T-helper 2 cell treated with Interferon-gamma antibody and Interleukin-4, amounts not matched to agents 100 ng/mL and 5 ng/mL, for 36 hours (primary cell): ENCODE measurements at regions not wholly inside any gene's neighbourhood (a gene's known extent, or its start where the extent isn't known, plus 50 kb on each side); places are given as distances from the start of the nearest gene placed in this dataset.

Source experiments
- intact Hi-C: fragments of 100-400 bp; cut with micrococcal nuclease; formaldehyde crosslinking; loops from one replicate; pipeline ENCODE4 v1.15.1; 2023

DNA sequence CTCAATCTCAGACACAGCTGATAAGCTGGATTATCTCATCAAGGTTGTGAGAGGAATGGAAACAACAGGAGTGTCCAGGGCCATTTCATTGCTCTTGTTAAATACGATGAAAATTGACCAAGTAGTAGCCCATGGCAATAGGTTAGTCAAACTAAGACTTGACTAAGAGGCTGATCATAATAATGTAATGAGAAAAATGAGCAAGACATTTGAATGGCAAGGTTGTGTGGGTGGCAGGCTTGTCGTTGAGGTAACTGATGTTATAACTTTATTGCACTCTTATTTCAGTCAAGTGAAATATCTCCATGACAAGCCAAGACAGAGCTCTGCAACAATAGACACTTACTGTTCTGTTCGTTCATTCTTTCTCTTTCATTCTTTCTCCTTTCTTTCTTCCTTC lies 532.0 kb downstream of the GATA3 start:
- intact Hi-C loops = no loop called here

DNA sequence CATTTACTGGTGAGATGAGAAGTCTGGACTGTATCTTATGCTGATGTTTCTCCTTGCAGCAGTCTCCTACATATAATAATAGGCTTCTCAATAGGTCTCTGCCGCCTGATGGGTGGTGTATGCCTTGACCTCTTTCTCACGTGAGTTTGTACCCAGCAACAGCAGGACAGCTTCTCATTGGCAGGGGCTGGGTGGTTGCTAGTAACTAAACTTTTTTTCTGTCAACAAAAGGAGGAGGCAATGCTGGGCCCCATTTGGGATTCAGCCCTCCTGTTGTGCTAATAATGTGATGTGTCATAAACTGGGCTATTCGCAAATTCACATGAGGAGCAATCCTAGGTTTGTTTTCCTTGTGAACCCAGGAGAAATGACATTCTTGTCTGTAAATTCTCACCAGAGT lies 533.6 kb downstream of the GATA3 start:
- intact Hi-C loops = no loop called here

DNA sequence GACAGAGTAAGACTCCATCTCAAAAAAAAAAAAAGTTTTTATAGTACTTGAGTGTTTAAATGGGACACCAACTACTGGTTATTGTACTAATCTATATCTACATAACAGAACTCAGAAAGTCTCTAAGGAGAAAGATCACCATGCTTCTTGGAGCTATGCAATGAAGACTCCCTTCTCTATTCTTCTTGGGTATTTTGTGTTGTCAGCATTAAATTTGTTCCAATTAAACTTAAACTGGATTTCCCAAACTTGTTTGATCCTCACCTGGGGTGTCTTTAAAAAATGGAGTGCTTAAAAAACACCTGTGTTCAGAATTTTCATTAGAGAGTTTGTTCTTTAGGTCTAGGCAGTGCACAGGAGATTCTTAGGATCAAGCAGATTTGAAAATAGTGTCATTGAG lies 536.0 kb downstream of the GATA3 start:
- intact Hi-C loops = no loop called here

DNA sequence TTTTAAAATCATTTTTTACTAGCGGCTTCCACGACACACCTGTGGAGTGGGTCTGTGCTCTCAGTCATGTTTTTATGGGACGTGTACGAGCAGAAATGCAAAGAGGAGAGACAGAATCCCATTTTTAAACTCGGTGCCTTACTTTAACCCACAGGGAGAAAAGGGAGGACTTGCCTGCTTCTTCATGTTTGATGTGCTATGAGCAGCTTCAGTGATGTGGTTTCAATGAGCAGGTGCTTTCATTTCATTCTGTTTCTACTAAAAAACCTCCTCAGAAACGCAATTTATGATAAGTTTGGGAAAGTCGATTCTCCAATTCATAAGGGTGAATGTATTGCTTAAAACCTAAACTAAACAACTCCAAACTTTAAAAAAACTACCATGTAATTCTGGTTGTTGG lies 537.2 kb downstream of the GATA3 start:
- intact Hi-C loops = no loop called here

DNA sequence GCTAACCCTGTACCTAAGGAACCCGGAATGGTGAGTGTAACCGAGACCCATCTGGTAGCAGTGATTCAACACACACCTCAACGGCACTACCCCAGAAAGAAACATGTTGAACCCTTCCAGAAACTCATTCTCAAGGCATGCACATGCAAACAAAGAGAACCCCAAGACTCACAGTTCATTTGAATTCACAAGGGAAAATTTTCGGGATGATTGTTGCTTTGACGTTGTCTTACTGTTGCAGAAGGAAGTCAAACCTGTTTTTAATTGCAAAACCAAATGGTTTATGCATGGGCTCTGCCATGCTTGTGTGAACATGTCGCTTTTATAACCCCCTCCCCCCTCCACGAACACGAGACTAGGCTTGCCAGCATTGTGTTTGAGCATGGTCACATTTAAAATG lies 539.7 kb downstream of the GATA3 start:
- intact Hi-C loops = no loop called here

DNA sequence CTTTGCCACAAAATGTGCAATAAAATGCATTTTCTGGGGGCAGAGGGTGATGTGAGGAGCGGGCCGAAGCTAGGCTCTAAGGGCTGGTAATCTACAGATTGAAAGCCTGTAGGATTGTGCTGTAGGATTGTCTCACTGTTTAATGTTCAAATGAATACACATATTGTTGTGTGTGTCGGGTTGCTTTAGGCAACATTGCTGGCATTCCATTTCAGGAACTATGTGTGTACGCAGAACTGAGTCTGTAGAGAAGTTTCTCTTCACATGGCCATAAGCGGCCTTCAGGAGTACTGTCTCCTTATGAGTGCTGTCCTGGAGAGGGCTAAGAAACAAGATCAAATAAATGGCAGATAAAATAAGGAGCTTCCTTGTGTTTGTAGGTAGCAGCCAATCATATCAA lies 540.2 kb downstream of the GATA3 start:
- intact Hi-C loops = no loop called here

DNA sequence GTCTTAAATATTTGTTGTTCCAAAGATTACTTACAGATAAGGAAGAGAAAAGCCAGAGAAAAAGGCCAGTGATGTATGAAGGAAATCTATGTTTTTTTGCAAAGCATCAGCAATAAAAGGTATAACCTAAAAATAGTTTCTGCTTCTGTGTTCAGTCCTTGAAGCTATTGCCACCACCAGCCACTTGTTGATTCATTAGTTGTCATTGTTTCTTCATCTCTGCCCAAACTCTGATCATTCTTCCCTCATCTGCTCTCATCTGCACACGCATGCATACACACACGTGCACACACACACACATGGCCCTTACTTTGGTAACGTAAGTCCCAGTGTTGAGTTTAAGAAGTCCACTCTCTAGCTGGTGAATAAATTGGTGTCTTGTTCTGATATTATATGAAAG lies 540.7 kb downstream of the GATA3 start:
- intact Hi-C loops = no loop called here

DNA sequence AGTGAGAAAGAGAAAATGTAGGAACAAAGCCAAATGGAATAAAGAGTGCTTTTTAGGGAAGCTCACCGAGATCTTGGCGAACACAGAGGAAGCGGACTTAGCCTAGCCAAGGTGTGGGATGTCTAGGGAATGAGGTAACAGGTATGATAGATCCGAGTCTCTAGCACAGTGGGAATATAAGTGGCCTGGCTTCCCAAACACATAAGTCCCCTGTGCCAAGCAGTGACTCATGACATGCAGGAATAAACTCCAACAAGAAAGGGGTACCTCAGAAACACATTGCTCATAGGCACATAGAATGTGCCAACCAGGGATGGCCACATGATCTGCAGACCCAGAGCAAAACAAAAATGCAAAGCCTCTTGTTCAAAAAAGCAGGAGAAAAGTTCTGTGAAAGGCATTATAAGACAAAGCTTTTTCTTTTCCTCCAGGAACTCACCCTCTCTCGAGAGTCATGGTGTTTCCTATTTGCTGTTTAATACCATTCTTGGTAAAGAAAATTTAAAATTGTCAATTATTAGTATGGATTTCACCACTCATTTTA lies 542.5 kb downstream of the GATA3 start:
- intact Hi-C loops = no loop called here

DNA sequence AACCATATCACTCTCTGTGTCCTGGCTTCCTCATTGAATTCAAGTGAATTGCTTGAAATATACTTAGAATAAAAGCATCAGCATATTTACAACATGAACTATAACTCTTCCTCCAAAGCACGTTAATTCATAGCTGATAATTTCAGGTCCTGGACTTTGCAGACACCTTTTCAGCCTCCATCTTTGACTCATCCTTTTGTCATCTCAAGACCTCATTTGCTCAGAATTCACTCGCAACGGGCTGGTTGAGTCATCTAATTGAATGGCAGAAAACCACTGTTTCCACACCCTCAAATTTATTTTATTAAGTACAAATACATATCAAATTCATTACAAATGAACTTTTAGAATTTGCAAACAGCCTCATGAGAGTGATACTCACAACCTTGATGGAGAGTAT lies 545.7 kb downstream of the GATA3 start:
- intact Hi-C loops = no loop called here

DNA sequence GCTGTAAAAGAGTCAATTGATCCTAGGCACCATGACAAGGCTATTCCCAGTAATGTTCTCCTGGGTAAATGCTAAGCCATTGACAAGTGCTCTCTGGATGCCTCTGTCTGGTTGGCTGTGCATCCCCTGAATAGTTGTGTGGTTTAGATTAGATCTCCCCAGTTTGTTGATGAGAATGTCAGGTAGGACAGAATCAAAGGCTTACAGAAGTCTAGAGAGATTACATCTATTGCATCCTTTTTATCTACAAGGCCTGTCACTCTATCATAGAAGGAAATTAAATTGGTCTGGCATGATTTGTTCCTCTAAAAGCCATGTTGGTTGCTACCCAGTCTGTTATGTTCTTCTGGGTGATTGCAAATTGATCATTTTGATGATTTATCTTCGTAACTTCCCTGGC lies 548.3 kb downstream of the GATA3 start:
- intact Hi-C loops = no loop called here

DNA sequence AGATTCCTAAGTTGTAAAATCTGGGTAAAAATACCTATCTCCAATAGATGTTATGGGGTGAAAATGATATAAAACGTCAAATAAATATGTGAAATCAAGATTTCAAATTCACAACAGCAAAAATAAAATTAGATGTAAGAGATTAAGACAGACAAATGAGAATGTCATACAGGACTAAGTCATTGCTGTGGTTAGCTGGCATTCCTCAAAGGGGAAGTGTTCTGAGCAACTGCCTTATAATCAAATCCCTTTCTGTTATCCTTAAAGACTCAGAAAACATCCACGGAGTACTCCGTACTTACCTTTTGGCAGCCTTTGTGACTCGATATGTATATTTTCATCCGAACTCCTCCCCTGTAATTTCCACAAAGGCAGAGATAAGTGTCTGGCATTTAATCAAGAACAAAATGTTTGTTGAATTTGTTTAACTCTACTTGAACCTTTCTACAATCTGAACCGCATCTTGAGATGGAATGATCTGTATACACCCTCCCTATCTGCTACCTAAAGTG lies 559.6 kb downstream of the GATA3 start:
- intact Hi-C loops = no loop called here

DNA sequence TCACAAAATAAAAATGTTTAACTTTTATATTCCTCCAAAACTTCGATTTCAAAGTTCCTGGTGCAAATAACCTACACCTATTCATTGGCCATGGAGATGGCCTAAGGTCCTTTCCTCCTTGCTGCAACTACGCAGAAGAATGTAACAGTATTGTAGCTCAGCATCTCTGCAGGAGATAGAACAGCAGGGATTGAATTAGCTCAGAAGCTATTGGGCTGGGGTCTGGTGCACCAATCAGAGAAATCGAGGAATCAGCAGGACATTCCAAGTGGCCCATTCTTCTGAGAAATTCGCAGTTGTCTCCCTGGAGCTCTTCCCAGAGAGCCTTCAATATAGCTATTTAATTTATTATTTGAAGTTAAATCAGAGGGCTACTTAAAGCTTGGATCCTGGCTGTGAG lies 560.6 kb downstream of the GATA3 start:
- intact Hi-C loops = no loop called here

DNA sequence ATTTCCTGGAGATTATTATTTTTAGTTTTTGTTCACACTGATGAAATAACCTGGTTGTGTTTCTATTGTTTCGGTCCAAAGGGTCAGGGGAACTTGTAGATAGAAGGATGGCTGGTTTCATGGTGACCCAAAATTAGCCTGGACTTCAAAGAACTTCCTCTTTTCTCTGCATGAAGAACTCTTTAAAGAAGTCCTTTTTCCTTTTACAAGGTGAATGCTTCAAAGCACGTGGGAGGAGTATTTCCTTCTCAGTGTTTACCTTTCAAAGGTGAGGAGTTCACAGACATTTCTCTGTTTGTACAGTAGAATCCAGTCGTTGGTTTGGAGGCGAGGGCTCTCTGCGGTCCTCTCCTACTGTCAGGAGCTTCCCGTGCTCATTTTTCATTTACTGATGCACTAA lies 561.7 kb downstream of the GATA3 start:
- intact Hi-C loops = no loop called here

DNA sequence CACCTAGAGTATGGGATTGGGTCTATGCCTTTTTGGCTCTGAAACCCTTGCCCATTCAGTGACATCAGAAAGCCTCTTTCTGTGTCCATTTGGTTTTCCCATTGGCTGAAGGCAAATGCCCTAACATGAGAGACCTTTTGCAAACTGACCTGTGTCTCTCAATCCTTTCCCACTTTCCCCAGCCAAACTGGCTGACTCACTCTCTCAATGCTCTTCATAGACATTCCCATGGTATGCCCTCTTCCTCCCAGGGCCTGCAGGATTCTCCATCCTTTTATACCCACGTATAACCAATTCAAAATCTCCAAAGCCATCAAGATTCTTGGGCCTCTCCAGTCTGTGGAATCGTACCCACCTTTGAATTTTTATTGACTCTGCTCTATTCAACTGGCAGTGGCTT lies 563.3 kb downstream of the GATA3 start:
- intact Hi-C loops = no loop called here

DNA sequence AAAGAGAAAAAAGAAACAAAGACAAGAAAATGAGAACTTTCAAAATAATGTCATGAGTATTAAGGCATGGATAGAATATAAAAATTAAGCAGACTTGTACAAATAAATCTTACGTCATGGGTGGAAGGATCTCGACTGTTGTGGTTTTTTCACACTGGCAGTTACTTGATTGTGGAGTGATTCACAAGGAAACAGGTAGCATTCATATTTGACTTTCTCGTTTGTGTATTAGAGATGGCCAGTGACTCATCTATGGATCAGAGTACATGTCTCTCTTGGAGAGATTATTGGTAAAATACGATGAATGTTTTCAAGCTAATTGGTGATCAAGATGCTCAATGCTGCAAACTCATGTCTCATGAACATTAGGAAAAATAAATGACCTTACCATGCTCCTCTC lies 564.3 kb downstream of the GATA3 start:
- intact Hi-C loops = no loop called here

DNA sequence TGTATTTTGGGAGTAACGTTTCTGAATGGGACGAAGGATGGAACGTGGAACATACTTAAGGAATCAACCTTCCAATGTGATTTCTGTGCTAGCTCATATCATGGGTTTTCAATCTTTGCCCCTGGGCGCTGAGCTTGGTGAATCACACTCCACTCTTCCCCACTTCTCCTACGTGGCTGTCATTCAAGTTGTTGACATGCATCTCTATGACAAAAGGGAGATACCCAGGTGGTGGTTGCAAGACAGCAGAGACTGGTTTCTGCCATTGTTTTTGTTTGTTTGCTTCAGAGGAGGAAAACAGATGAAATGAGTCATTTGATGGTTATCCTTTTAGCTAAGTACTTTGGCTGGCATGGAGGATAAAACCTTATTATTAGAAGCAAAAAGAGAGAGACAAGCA lies 573.9 kb downstream of the GATA3 start:
- intact Hi-C loops = no loop called here

DNA sequence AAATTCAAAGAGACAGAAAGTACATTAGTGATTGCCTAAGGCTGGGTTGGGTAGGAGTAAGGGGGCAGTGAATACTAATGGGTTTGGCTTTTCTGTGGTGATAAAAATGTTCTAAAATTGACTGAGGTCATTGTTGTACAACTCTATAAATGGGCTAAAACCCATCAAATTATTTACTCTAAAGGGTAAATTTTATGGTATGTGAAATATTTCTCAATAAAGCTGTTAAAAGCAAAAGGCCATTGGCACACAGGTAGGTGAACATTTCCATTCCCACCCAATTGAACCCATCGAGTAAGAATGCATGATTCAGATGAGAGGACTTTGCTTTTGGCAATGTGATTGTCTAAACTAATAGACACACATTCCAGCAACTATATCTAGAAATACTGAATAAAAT lies 579.4 kb downstream of the GATA3 start:
- intact Hi-C loops = no loop called here

DNA sequence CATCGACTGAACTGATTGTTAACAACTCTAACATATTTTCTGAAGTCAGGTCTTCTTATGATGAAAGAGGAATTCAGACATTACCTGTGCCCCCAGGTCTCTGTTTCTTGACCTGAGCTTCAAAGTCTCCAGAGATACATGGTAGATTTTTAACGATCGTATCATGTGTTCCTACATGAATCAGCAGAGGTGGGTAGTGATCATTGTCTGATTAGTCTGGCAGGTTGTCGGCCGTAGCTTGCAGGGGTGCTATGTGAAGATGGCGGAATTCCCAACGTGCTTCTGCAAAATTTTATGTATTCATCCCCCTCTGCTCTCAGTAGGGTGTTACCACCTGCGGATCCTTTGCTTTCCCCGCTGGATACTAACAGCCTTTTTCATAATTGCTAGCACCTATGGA lies 581.9 kb downstream of the GATA3 start:
- intact Hi-C loops = no loop called here

DNA sequence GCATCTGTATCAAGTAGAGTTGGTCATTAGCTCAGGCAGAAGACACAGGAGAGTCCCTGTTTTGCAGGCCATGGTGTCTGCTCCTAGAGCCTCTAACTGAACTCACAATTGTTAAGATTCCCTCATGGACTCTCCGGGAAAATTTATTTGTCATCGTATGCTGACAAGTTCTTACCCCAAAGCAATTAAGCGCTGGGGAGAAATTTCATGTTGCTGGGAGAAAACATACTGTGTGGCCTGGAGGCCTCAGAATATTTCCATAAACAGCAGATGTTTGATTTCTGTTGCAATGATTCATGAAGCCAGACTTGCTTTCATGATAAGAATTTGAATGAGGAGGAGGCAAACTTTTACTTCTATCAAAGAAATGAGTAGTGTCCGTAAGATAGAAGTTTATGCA lies 583.2 kb downstream of the GATA3 start:
- intact Hi-C loops = no loop called here

DNA sequence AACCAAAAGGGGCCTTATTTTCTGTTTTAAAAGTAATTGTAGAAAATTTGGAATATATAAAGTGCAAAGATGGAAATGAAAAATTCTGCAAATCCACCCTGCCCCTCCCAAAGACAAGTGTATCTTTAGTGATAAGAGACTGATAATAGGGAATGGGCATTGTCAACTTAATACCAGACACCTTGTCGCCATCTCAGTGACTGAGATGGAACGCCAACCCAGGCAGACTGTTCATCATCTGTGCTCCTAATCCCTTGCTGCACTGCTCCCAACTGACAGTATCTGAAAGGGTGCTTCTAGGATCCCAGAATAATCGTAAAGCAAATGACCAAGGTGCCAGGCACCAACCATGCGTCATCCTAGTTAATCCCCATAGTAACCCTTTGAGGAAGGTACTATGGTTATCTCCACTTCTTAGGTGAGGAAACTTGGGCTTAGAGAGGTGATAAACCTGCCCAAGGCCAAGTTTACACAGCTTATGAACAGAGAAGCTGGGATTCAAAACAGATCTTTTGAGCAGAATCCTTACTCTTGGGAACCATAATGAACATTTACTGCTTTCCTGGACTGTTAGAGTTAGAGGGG lies 583.7 kb downstream of the GATA3 start:
- intact Hi-C loops = no loop called here

DNA sequence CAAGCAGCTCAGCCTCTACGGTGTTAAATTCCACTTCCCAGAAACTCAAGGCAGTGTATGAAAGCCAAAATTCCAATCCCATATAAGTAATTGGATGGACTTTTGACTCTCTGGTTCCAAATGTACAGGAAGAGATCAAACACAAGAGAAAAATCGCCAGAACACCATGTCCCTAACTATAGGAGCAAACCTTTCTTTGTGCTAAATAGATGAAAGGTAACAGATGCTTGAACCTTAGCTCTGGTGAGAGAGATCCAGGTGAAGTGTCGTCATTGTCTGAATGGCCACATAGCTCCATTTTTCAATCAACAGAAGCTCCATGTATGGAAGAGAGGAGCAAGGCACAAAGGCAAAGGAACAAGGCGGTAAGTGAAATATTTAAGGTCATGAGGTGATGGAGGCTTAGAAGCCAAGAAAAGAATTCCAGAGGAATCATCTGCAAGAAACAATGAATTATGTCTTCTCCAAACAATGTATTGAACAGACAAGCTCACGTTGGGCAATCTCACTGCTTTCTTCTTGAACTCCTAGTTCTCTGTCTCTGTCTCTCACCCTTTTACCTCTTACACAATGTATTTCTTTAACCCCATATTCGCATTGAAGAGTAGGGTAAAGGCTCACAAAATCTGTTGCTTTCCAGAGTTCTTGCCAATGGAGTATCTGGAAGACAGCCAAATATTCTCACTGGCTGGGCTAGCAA lies 585.1 kb downstream of the GATA3 start:
- intact Hi-C loops = no loop called here

DNA sequence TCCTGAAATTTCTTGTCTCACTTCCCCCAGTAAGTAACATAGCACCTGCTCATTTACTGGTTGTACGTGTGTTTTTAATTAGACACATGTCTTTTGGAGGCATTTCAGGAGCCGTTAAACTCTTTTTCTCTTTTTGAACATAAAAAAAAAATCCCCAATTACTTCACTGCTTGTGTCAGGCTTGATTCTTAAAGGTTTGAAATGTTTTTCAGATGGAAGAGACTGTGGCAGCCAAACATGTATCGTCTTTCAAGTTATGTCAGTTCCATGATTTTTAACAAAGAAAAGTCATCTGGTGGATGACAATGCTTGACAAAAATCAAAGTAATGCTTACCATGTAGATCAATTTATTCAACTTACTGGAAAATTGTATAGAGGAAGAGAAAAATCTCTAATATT lies 585.8 kb downstream of the GATA3 start:
- intact Hi-C loops = no loop called here

DNA sequence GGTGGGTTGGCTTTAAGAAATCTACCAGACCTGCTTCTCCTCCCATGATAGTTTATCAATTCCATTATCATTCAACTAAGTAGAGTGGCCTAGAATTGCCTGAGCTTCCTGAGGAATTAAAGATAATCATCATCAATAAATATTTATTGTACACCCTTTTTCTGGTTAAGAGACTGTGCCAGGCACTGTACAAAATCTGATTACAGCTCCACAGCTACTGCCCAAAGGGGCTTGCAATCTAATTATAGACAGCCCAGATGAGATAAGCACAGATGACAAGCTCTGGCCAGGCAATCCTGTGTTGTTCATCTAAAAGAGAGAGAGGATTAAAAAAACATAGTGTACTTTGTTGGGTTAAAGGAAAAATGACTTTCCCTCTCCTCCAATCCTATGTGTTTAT lies 586.4 kb downstream of the GATA3 start:
- intact Hi-C loops = no loop called here
